GM13977 (cell line): ENCODE measurements at regions not wholly inside any gene's neighbourhood (a gene's known extent, or its start where the extent isn't known, plus 50 kb on each side); places are given as distances from the start of the nearest gene placed in this dataset.

Experiments
- DNase-seq: peaks from one replicate; pipeline ENCODE4 v3.0.0; 2012; ENCODE audit warnings: low spot score
- CTCF ChIP-seq: IDR thresholded peaks from 2 replicates; pipeline ENCODE4 v1.5.1; 2012; ENCODE audit warnings: mild to moderate bottlenecking, control low read depth; ENCODE audit not compliant: insufficient read depth; ENCODE audit errors: extremely low read depth, missing control alignments
- in situ Hi-C: fragments of 300-500 bp; cut with MboI; formaldehyde crosslinking; loops from one replicate; pipeline ENCODE4 v1.12.0; 2022; ENCODE audit warnings: low sequenced_read_pairs, low pct_unique_long_range_greater_than_20kb, mixed read lengths, inconsistent platforms; ENCODE audit not compliant: unreplicated experiment

- TF ChIP-seq CTCF = no peak
- in situ Hi-C loops = no loop called here
- DNase-seq = no peak
These were observed 763.1 kb downstream of the BCL11A start for GRCh38 chr2:59790186-59791003.

DNA sequence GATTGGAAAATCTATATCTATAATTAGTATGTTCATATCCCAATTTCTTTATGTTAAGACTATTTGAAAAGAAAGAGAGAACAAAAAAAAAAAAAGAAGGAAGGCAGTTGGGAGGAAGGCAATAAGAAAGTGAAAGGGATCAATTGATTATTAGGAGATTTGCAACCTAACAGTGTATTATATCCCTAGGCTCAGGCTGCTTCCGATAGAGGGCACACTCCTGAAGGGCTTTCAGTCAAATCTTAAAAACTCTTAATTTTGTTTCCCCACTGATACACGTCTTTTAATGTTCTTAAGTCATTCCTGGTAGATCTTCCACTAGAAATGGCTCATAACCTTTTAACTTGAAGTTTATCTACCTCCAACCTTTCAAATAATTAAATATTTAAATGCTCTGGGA is 763.9 kb downstream of the BCL11A start:
- in situ Hi-C loops = no loop called here
- DNase-seq = no peak
- TF ChIP-seq CTCF = peak; percentile 14

- in situ Hi-C loops = no loop called here
- no peak for DNase-seq
- no peak for TF ChIP-seq CTCF
These were observed 766.4 kb downstream of the BCL11A start for GRCh38 chr2:59787095-59787494.

- DNase-seq = no peak
- in situ Hi-C loops = no loop called here
- TF ChIP-seq CTCF = no peak
These were observed 766.8 kb downstream of the BCL11A start for GRCh38 chr2:59786684-59787083.

DNA sequence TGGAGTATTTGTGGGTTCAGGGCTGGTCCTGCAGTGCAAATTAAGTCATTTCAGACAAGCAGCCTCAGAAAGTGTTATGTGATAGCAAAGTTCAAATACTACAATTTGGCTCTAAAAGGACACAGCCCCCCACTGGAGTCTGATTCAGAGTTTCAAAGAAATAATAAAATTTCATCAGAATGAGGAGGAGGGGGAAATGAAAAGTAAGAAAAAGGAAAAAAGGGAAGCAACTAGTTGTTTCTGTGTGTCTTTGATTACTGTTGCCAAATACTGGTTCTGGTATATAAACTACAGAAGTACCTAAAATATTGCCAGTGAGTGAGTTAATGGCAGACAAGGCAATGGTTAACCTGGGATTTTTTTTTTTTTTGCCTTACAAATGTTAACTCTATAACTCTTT is 773.9 kb downstream of the BCL11A start:
- no peak for TF ChIP-seq CTCF
- no peak for DNase-seq
- in situ Hi-C loops = no loop called here

DNA sequence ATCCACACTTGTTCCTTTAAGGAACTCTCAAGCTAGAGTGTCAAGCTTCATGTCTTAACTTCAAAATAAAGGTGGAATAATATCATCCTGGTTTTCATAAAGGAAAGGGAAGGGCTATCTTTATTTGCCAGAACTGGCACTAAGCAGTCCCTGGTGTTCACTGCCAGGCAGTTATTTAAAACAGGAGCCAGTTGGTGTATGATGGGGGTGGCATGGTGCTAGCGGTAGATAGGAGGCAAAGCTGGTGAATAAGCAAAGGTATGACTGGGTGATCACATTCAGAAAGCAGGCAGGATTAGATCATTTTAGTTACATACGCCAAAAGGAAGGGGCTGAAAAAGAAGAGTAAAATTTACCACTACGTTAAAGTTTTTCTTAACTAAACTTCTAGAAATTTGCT is 776.3 kb downstream of the BCL11A start:
- no peak for TF ChIP-seq CTCF
- DNase-seq = no peak
- in situ Hi-C loops = no loop called here
